CD4-positive, CD25-positive, alpha-beta regulatory T cell (primary cell): ENCODE measurements at regions not wholly inside any gene's neighbourhood (a gene's known extent, or its start where the extent isn't known, plus 50 kb on each side); places are given as distances from the start of the nearest gene placed in this dataset.

Experiments
- ATAC-seq, 2 donors: fragments of 150-1000 bp; cut with Tn5 transposase; one replicate each; pipeline ENCODE4 v1.10.0; 2021; ENCODE audit warnings: low read depth in 2 of 2, moderate number of reproducible peaks in 2 of 2, moderate library complexity in 1 of 2
- DNase-seq, 3 donors: peaks; one replicate each; pipeline versions ENCODE4 v3.0.0 to v3.0.0-alpha.2; 2012 to 2022; ENCODE audit warnings: mixed read lengths in 1 of 3
- H3K27ac ChIP-seq: one replicate; pipeline ENCODE4 v1.7.0; 2013; ENCODE audit warnings: mild to moderate bottlenecking, low read length; ENCODE audit not compliant: insufficient read depth, poor library complexity, severe bottlenecking
- H3K27me3 ChIP-seq: one replicate; pipeline ENCODE4 v1.7.0; 2013; ENCODE audit warnings: low read length; ENCODE audit not compliant: control insufficient read depth, insufficient read depth
- H3K36me3 ChIP-seq: one replicate; pipeline ENCODE4 v1.7.0; 2013; ENCODE audit warnings: mild to moderate bottlenecking, low read length, moderate library complexity; ENCODE audit not compliant: control insufficient read depth, insufficient read depth
- H3K4me1 ChIP-seq: 2 replicates; pipeline ENCODE4 v1.7.0; 2013; ENCODE audit warnings: mild to moderate bottlenecking, low read length; ENCODE audit not compliant: insufficient read depth, control insufficient read depth, poor library complexity, severe bottlenecking
- H3K4me3 ChIP-seq: one replicate; pipeline ENCODE4 v1.7.0; 2013; ENCODE audit warnings: low read depth, mild to moderate bottlenecking, low read length, moderate library complexity
- H3K9me3 ChIP-seq, 2 experiments: 1 replicate in 1 of 2; 2 replicates in 1 of 2; pipeline ENCODE4 v1.7.0; 2013; ENCODE audit warnings: low read length in 2 of 2, mild to moderate bottlenecking in 1 of 2, moderate library complexity in 1 of 2; ENCODE audit not compliant: control insufficient read depth in 2 of 2
- H3K27ac Mint-ChIP-seq, 3 donors: one replicate each; pipeline ENCODE4 v1.8.0; 2020 to 2022; ENCODE audit warnings: mild to moderate bottlenecking in 3 of 3, mixed read lengths in 3 of 3, moderate library complexity in 2 of 3
- H3K27me3 Mint-ChIP-seq: one replicate; pipeline ENCODE4 v1.8.0; 2022; ENCODE audit warnings: mild to moderate bottlenecking, mixed read lengths
- H3K36me3 Mint-ChIP-seq: one replicate; pipeline ENCODE4 v1.8.0; 2020; ENCODE audit warnings: mixed read lengths
- H3K4me1 Mint-ChIP-seq, 4 donors: one replicate each; pipeline ENCODE4 v1.8.0; 2020 to 2022; ENCODE audit warnings: mixed read lengths in 4 of 4, mild to moderate bottlenecking in 1 of 4
- H3K4me3 Mint-ChIP-seq, 4 donors: one replicate each; pipeline ENCODE4 v1.8.0; 2020 to 2022; ENCODE audit warnings: mild to moderate bottlenecking in 4 of 4, mixed read lengths in 4 of 4, moderate library complexity in 3 of 4
- H3K9me3 Mint-ChIP-seq, 7 donors: one replicate each; pipeline ENCODE4 v1.8.0; 2020 to 2022; ENCODE audit warnings: mixed read lengths in 7 of 7, mild to moderate bottlenecking in 3 of 7, moderate library complexity in 2 of 7

DNA sequence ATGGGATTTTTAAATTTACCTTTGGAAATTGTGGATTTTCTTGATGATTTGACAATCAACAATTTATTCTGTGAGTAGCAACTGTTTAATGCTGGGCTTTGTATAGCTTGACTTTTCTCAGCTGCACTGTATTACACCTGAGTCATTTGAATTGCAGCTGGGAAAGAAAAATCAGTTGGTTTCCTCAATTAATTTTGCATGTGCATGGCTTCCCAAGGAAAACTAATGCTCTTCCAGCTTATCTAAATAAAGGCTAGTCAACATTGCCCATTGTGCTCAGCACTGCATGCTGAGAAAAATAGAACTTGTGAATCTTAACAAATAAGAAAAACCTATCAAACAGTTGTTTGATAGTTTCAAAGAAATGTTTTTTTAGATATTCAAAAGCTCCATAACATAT lies 268.3 kb upstream of the CDH20 start:
- Mint-ChIP-seq H3K27ac (no peak overlapping the region), H3K36me3 (no peaks in the 10 kb centered on the region), H3K4me1 (no peaks in the 10 kb centered on the region), H3K4me3 (no peak overlapping the region), H3K9me3 (peaks cover 0 to 11% (median 0%) of the 10 kb centered on the region in 7 donors), H3K27me3 (no peaks in the 10 kb centered on the region)
- no peak for ATAC-seq
- no peaks in the 10 kb centered on the region for H3K27me3 ChIP-seq
- H3K4me1 ChIP-seq: no peaks in the 10 kb centered on the region
- no peak overlapping the region for H3K4me3 ChIP-seq
- no peaks in the 10 kb centered on the region for H3K36me3 ChIP-seq
- H3K9me3 ChIP-seq: no peaks in the 10 kb centered on the region
- DNase-seq: no peak
- H3K27ac ChIP-seq: no peak overlapping the region

DNA sequence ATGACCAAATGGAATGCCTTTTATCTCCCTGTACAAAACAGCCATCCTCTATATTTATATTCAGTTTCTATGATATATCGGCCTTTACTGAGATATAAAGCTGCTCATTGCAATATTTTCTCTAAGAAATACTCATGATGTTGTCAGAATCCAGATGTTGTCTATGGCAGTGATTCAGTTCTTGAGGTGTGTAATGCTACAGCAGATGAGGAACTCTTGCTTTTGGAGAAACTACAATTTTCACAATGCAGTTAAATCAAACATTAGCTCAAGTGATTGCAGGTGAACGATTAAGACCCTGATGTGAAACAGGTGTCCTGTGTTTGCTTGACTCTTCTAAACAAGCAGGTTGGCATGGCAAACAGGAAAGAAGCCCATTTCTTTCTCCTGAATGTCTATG lies 256.2 kb upstream of the CDH20 start:
- Histone ChIP-seq H3K4me3 (no peak overlapping the region), H3K27ac (no peak overlapping the region), H3K4me1 (no peaks in the 10 kb centered on the region), H3K36me3 (no peaks in the 10 kb centered on the region), H3K9me3 (peaks cover 0 to 2% of the 10 kb centered on the region in 2 experiments), H3K27me3 (no peaks in the 10 kb centered on the region)
- Mint-ChIP-seq H3K4me3 (no peak overlapping the region), H3K27ac (no peak overlapping the region), H3K4me1 (no peaks in the 10 kb centered on the region), H3K9me3 (peaks cover 0 to 13% (median 0%) of the 10 kb centered on the region in 7 donors), H3K27me3 (no peaks in the 10 kb centered on the region), H3K36me3 (no peaks in the 10 kb centered on the region)
- DNase-seq (no peak), ATAC-seq (no peak)

DNA sequence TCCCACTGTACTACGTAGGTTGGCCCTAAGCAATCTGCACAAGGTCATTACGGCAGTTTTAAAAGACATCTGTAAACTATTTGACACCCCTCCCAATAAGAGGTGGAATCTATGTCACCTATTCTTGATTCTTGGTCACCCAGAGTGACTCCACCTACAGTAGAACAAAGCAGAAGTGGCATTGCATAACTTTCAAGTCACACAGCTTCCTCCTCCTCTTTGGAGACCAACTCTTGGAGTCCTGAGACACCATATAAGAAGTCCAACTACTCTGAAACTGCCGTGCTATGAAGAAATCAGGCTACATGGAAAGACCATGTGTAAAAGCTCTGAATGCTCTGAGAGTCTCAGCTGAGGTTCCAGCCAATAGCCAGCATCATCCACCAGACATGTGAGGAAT lies 253.5 kb upstream of the CDH20 start:
- no peak overlapping the region for H3K27ac ChIP-seq
- H3K4me1 Mint-ChIP-seq: no peaks in the 10 kb centered on the region
- H3K27me3 ChIP-seq: no peaks in the 10 kb centered on the region
- peaks cover 0 to 2% of the 10 kb centered on the region in 2 experiments for H3K9me3 ChIP-seq
- H3K4me3 Mint-ChIP-seq: no peak overlapping the region
- no peak for ATAC-seq
- H3K36me3 ChIP-seq: no peaks in the 10 kb centered on the region
- H3K27ac Mint-ChIP-seq: no peak overlapping the region
- H3K9me3 Mint-ChIP-seq: peaks cover 0 to 4% (median 0%) of the 10 kb centered on the region in 7 donors
- H3K4me3 ChIP-seq: no peak overlapping the region
- H3K27me3 Mint-ChIP-seq: no peaks in the 10 kb centered on the region
- no peaks in the 10 kb centered on the region for H3K4me1 ChIP-seq
- no peak for DNase-seq
- H3K36me3 Mint-ChIP-seq: no peaks in the 10 kb centered on the region

DNA sequence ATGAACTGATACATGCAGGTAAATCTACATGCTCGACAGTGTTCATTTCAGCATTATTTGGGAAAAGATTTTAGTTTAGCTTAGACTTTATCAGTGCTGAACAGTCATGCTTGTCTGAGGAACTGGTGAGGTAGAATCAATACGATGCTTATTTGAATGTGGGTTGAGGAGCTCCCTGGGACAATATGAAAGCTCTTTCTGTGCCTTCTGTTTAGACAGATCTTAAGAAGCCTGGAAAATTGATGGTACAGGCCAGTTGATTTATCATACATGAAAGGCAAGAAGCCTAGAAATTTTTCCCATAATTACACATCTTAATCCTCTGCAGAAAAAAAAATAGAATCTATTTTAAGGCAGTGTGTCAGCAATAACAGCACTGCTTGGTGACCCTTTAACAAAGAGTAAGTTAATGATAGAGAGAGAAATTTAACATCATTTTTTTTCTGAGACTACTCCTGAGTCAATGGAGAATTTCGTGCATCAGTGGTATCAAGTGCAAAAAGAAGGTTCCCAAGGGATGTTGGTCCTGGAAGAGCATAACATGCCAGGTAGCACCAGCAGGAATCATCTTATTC lies 252.2 kb upstream of the CDH20 start:
- H3K4me3 Mint-ChIP-seq: no peak overlapping the region
- no peak for ATAC-seq
- DNase-seq: no peak
- no peaks in the 10 kb centered on the region for H3K27me3 ChIP-seq
- H3K27ac ChIP-seq: no peak overlapping the region
- H3K9me3 Mint-ChIP-seq: peaks cover 0 to 4% (median 0%) of the 10 kb centered on the region in 7 donors
- no peak overlapping the region for H3K4me3 ChIP-seq
- H3K36me3 Mint-ChIP-seq: no peaks in the 10 kb centered on the region
- no peaks in the 10 kb centered on the region for H3K4me1 ChIP-seq
- no peaks in the 10 kb centered on the region for H3K36me3 ChIP-seq
- H3K27ac Mint-ChIP-seq: no peak overlapping the region
- H3K27me3 Mint-ChIP-seq: no peaks in the 10 kb centered on the region
- H3K9me3 ChIP-seq: peaks cover 0 to 2% of the 10 kb centered on the region in 2 experiments
- H3K4me1 Mint-ChIP-seq: no peaks in the 10 kb centered on the region

DNA sequence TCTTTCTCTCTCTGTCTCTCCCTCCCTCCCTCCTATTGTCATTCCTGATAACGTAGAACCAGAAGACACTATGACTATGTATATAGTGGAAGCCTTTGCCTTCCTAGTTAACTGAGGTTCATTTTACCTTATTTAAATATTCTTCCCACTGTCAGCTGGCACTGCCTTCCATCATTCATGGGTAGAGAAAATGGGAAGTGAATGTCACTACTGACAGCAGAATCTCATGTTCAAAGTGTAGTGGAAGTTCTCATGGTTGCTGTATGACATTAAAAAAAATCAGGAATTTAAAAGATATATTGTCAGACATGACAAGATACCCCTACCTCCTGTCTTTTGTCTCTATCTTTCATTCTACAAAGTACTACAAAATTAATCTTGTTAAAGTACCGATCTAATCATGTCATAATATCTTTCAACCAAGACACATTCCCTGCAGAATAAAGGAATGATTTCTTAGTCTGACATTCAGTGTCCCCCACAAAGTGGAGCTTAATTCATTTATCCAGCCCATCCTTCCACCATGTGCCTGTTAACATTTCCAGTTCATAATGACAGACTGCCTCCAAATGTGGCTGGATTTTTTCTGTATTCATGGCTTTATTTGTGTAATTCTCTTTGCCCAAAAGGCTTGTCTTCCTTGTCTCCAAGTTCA lies 250.1 kb upstream of the CDH20 start:
- H3K4me3 Mint-ChIP-seq: no peak overlapping the region

DNA sequence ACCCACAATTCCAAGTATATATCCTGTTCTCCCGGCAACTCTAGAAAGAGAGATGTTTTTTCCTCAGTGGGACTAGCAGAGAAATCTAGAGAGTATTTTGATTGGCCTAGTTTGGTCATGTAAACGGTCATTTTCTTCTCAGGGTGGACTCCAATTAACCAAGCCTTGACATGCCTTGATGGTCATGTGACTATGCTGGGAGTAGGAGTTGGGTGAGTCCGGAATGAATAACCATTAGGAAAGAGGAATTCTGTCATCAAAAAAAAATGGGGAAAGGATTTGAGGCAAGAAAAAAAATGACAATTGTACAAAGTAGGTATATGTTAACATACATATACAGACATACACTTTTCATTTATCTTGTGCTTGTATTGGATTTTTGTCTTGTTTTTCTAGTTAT lies 248.2 kb upstream of the CDH20 start:
- H3K27ac Mint-ChIP-seq: no peak overlapping the region
- Histone ChIP-seq H3K4me3 (no peak overlapping the region), H3K4me1 (no peaks in the 10 kb centered on the region), H3K9me3 (no peaks in the 10 kb centered on the region), H3K36me3 (no peaks in the 10 kb centered on the region), H3K27me3 (no peaks in the 10 kb centered on the region), H3K27ac (no peak overlapping the region)
- H3K27me3 Mint-ChIP-seq: no peaks in the 10 kb centered on the region
- no peak overlapping the region for H3K4me3 Mint-ChIP-seq
- ATAC-seq (no peak), DNase-seq (no peak)
- no peaks in the 10 kb centered on the region for H3K4me1 Mint-ChIP-seq
- no peaks in the 10 kb centered on the region for H3K36me3 Mint-ChIP-seq
- peaks cover 0 to 3% (median 0%) of the 10 kb centered on the region in 7 donors for H3K9me3 Mint-ChIP-seq

More for the DNA sequence above, 250.1 kb upstream of the CDH20 start:
- Mint-ChIP-seq H3K27me3 (no peaks in the 10 kb centered on the region), H3K27ac (no peak overlapping the region), H3K36me3 (no peaks in the 10 kb centered on the region), H3K4me1 (no peaks in the 10 kb centered on the region), H3K9me3 (peaks cover 0 to 4% (median 0%) of the 10 kb centered on the region in 7 donors)
- ATAC-seq: no peak
- H3K9me3 ChIP-seq: no peaks in the 10 kb centered on the region
- H3K36me3 ChIP-seq: no peaks in the 10 kb centered on the region
- no peaks in the 10 kb centered on the region for H3K4me1 ChIP-seq
- no peak overlapping the region for H3K27ac ChIP-seq
- no peak overlapping the region for H3K4me3 ChIP-seq
- no peaks in the 10 kb centered on the region for H3K27me3 ChIP-seq
- no peak for DNase-seq

DNA sequence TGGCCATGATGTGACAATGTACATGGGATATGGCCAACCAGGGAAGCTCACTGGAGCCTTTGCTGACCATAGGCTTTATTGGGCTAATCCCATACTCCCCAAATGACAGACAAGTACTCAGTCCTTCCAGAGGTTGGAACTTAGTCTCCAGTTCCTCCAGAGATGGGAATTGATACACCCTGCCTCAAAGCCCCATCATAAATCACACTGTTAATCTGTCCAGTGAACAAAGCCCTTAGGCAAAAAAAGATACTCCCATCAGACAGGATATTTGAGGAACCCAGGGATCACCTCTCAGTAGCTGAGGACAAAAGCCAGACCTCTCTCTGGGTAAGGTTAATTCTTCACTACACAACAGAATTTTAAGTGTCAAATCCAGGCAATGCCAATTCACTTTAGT lies 247.5 kb upstream of the CDH20 start:
- no peak for ATAC-seq
- H3K4me3 Mint-ChIP-seq: no peak overlapping the region
- H3K9me3 Mint-ChIP-seq: peaks cover 0 to 3% (median 0%) of the 10 kb centered on the region in 7 donors

DNA sequence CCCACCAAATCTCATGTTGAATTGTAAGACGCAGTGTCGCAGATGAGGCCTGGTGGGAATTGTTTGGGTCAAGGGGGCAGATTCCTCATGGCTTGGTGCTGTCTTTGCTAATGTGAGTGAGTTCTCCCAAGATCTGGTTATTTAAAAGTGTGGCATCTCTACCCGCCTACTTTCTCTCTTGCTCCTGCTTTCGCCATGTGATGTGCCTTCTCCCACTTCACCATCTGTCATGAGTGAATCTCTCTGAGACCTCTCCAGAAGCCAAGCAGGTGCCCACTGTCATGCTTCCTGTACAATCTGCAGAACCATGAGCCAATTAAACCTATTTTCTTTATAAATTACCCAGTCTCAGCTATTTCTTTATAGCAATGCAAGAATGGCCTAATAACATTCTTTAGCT lies 246.6 kb upstream of the CDH20 start:
- no peaks in the 10 kb centered on the region for H3K27me3 Mint-ChIP-seq
- Histone ChIP-seq H3K27me3 (no peaks in the 10 kb centered on the region), H3K27ac (no peak overlapping the region), H3K9me3 (no peaks in the 10 kb centered on the region), H3K36me3 (no peaks in the 10 kb centered on the region), H3K4me3 (no peak overlapping the region), H3K4me1 (no peaks in the 10 kb centered on the region)
- DNase-seq (no peak), ATAC-seq (no peak)
- H3K4me1 Mint-ChIP-seq: no peaks in the 10 kb centered on the region
- H3K9me3 Mint-ChIP-seq: peaks cover 0 to 3% (median 0%) of the 10 kb centered on the region in 7 donors
- H3K27ac Mint-ChIP-seq: no peak overlapping the region
- H3K4me3 Mint-ChIP-seq: no peak overlapping the region
- H3K36me3 Mint-ChIP-seq: no peaks in the 10 kb centered on the region

More for the DNA sequence above, 247.5 kb upstream of the CDH20 start:
- no peaks in the 10 kb centered on the region for H3K4me1 ChIP-seq
- H3K4me3 ChIP-seq: no peak overlapping the region
- Mint-ChIP-seq H3K27me3 (no peaks in the 10 kb centered on the region), H3K4me1 (no peaks in the 10 kb centered on the region), H3K27ac (no peak overlapping the region), H3K36me3 (no peaks in the 10 kb centered on the region)
- DNase-seq: no peak
- H3K27me3 ChIP-seq: no peaks in the 10 kb centered on the region
- no peak overlapping the region for H3K27ac ChIP-seq
- H3K36me3 ChIP-seq: no peaks in the 10 kb centered on the region
- H3K9me3 ChIP-seq: no peaks in the 10 kb centered on the region
